H1 (cell line): ENCODE measurements at regions not wholly inside any gene's neighbourhood (a gene's known extent, or its start where the extent isn't known, plus 50 kb on each side); places are given as distances from the start of the nearest gene placed in this dataset.

Experiments
- CTCF ChIA-PET: fragments of 300-600 bp; sonication (Branson Sonifier 250); formaldehyde crosslinking; loops from one replicate; lab custom pipeline; 2021; ENCODE audit not compliant: partially characterized antibody; lab: Charles Lee
- POLR2A ChIA-PET: fragments of 300-600 bp; sonication (Branson Sonifier 250); formaldehyde crosslinking; loops from one replicate; lab custom pipeline; 2021; ENCODE audit warnings: inconsistent platforms; ENCODE audit not compliant: partially characterized antibody; lab: Charles Lee
- DNase-seq, 2 experiments: peaks; one replicate each; pipeline versions ENCODE4 v3.0.0 to v3.0.0-alpha.2; 2010 to 2022; ENCODE audit warnings: low spot score in 2 of 2, low read depth in 1 of 2, mixed read lengths in 1 of 2
- FAIRE-seq: peaks from 2 replicates; lab custom pipeline; 2011; peaks lifted over from hg19 to GRCh38; lab: Jason Lieb, UNC
- H2AFZ ChIP-seq: 2 replicates; pipeline ENCODE4 v1.8.1; 2012; ENCODE audit warnings: low read length, inconsistent platforms
- H2AK5ac ChIP-seq: 2 replicates; pipeline ENCODE4 v1.6.1; 2013; ENCODE audit warnings: low read depth, low read length
- H2BK120ac ChIP-seq: replicated peaks from 2 replicates; pipeline ENCODE3; 2013; ENCODE audit warnings: low read depth, low read length, inconsistent platforms
- H2BK12ac ChIP-seq: 2 replicates; pipeline ENCODE4 v1.6.1; 2013; ENCODE audit warnings: low read depth, low read length
- H2BK15ac ChIP-seq: 2 replicates; pipeline ENCODE4 v1.6.1; 2013; ENCODE audit warnings: low read length
- H2BK20ac ChIP-seq: 2 replicates; pipeline ENCODE4 v1.6.1; 2013; ENCODE audit warnings: low read length
- H2BK5ac ChIP-seq: 2 replicates; pipeline ENCODE4 v1.6.1; 2013; ENCODE audit warnings: low read depth, low read length
- H3K14ac ChIP-seq: 2 replicates; pipeline ENCODE4 v1.6.1; 2013; ENCODE audit warnings: inconsistent platforms; ENCODE audit not compliant: insufficient read length
- H3K18ac ChIP-seq: 2 replicates; pipeline ENCODE4 v1.6.1; 2013; ENCODE audit warnings: low read length; ENCODE audit errors: extremely low read depth
- H3K23ac ChIP-seq: 2 replicates; pipeline ENCODE4 v1.6.1; 2013; ENCODE audit warnings: inconsistent platforms; ENCODE audit not compliant: insufficient read length
- H3K23me2 ChIP-seq: 2 replicates; pipeline ENCODE4 v1.6.1; 2013; ENCODE audit warnings: low read depth, low read length
- H3K27ac ChIP-seq: 2 replicates; pipeline ENCODE4 v1.6.1; 2011; ENCODE audit warnings: low read depth, low read length, inconsistent platforms
- H3K27me3 ChIP-seq, 4 experiments: replicated peaks in 1 of 4; 1 replicate in 1 of 4; 2 replicates in 3 of 4; pipeline versions ENCODE4 v1.6.1 to v1.8.1; 2011 to 2013; ENCODE audit warnings: low read length in 3 of 4, mild to moderate bottlenecking in 3 of 4, inconsistent platforms in 2 of 4, mixed read lengths in 2 of 4, moderate library complexity in 1 of 4; ENCODE audit not compliant: control insufficient read depth in 3 of 4, insufficient read depth in 3 of 4; ENCODE audit errors: extremely low read depth in 1 of 4
- H3K36me3 ChIP-seq, 4 experiments: 2 replicates each; pipeline versions ENCODE4 v1.6.1 to v1.8.1; 2011 to 2013; ENCODE audit warnings: mild to moderate bottlenecking in 4 of 4, low read length in 3 of 4, moderate library complexity in 2 of 4, control low read depth in 1 of 4, inconsistent platforms in 1 of 4; ENCODE audit not compliant: insufficient read depth in 4 of 4, control insufficient read depth in 2 of 4
- H3K4ac ChIP-seq: replicated peaks from 2 replicates; pipeline ENCODE3; 2013; ENCODE audit warnings: low read length, low read depth, mixed read lengths, inconsistent platforms; ENCODE audit not compliant: insufficient read length
- H3K4me1 ChIP-seq, 4 experiments: replicated peaks in 1 of 4; 1 replicate in 1 of 4; 2 replicates in 3 of 4; pipeline versions ENCODE4 v1.6.1 to v1.8.1; 2011 to 2013; ENCODE audit warnings: low read length in 3 of 4, inconsistent platforms in 2 of 4, mixed read lengths in 1 of 4; ENCODE audit not compliant: insufficient read depth in 4 of 4, control insufficient read depth in 3 of 4
- H3K4me2 ChIP-seq, 2 experiments: 2 replicates each; pipeline versions ENCODE4 v1.6.1 to v1.8.1; 2011 to 2013; ENCODE audit warnings: low read depth in 2 of 2, low read length in 2 of 2, control low read depth in 1 of 2, inconsistent platforms in 1 of 2, mild to moderate bottlenecking in 1 of 2; ENCODE audit not compliant: insufficient read depth in 1 of 2
- H3K4me3 ChIP-seq, 4 experiments: fragments of 200-600, 300-600 bp in 1 of 4; sonication (generic), shearing (Covaris generic), sonication (Bioruptor Twin) in 1 of 4; 2 replicates each; pipeline versions ENCODE4 v1.5.1 to v1.8.1; 2011 to 2016; ENCODE audit warnings: low read length in 4 of 4, low read depth in 3 of 4, control low read depth in 2 of 4, inconsistent platforms in 2 of 4, mild to moderate bottlenecking in 2 of 4, mixed read lengths in 1 of 4, moderate library complexity in 1 of 4; ENCODE audit not compliant: insufficient read depth in 2 of 4; ENCODE audit errors: extremely low read depth in 1 of 4
- H3K56ac ChIP-seq: replicated peaks from 2 replicates; pipeline ENCODE3; 2013; ENCODE audit warnings: low read depth, mild to moderate bottlenecking, mixed read lengths, low read length, inconsistent platforms; ENCODE audit not compliant: insufficient read length
- H3K79me1 ChIP-seq: 2 replicates; pipeline ENCODE4 v1.6.1; 2013; ENCODE audit warnings: low read depth, low read length, control low read depth
- H3K79me2 ChIP-seq, 2 experiments: 2 replicates each; pipeline versions ENCODE4 v1.6.1 to v1.8.1; 2012 to 2013; ENCODE audit warnings: low read length in 2 of 2, mild to moderate bottlenecking in 2 of 2, inconsistent platforms in 1 of 2; ENCODE audit not compliant: insufficient read depth in 2 of 2, control insufficient read depth in 1 of 2
- H3K9ac ChIP-seq, 4 experiments: replicated peaks in 1 of 4; 1 replicate in 1 of 4; 2 replicates in 3 of 4; pipeline versions ENCODE4 v1.6.1 to v1.8.1; 2011 to 2013; ENCODE audit warnings: low read depth in 3 of 4, low read length in 3 of 4, control low read depth in 2 of 4, mild to moderate bottlenecking in 2 of 4, moderate library complexity in 2 of 4, inconsistent platforms in 1 of 4; ENCODE audit errors: extremely low read depth in 1 of 4
- H3K9me3 ChIP-seq, 2 experiments: 2 replicates each; pipeline versions ENCODE4 v1.6.1 to v1.8.1; 2012 to 2013; ENCODE audit warnings: mild to moderate bottlenecking in 2 of 2, moderate library complexity in 2 of 2, control low read depth in 1 of 2, inconsistent platforms in 1 of 2, low read depth in 1 of 2, low read length in 1 of 2, mixed read lengths in 1 of 2; ENCODE audit not compliant: insufficient read depth in 2 of 2
- H4K20me1 ChIP-seq, 2 experiments: replicated peaks in 1 of 2; 2 replicates each; pipeline versions ENCODE3 to v1.8.1; 2011 to 2013; ENCODE audit warnings: inconsistent platforms in 2 of 2, low read length in 2 of 2, mild to moderate bottlenecking in 1 of 2; ENCODE audit not compliant: insufficient read depth in 2 of 2, control insufficient read depth in 1 of 2
- H4K5ac ChIP-seq: 2 replicates; pipeline ENCODE4 v1.6.1; 2013; ENCODE audit warnings: low read length, low read depth, mixed read lengths, inconsistent platforms; ENCODE audit not compliant: insufficient read length
- H4K8ac ChIP-seq: 2 replicates; pipeline ENCODE4 v1.8.0; 2013; ENCODE audit warnings: mild to moderate bottlenecking, moderate library complexity, low read length, inconsistent platforms; ENCODE audit not compliant: insufficient read depth; ENCODE audit errors: extremely low read depth
- H4K91ac ChIP-seq: replicated peaks from 2 replicates; pipeline ENCODE3; 2013; ENCODE audit warnings: low read length, mixed read lengths, inconsistent platforms; ENCODE audit not compliant: insufficient read length
- CHD1 ChIP-seq: IDR thresholded peaks from 2 replicates; pipeline ENCODE4 v1.6.1; 2012; ENCODE audit warnings: low read depth, low read length, improper control_type of control experiment
- CHD2 ChIP-seq: IDR thresholded peaks from 2 replicates; pipeline ENCODE4 v1.6.1; 2012; ENCODE audit warnings: low read length, improper control_type of control experiment
- EZH2 ChIP-seq: fragments of 200-600 bp; sonication (generic); IDR thresholded peaks from 2 replicates; pipeline ENCODE4 v1.7.1; 2012; ENCODE audit warnings: low read depth, mild to moderate bottlenecking, moderate library complexity, low read length, inconsistent platforms; ENCODE audit not compliant: severe bottlenecking
- JUN ChIP-seq: IDR thresholded peaks from 2 replicates; pipeline ENCODE4 v1.6.1; 2011; ENCODE audit warnings: low read depth, mild to moderate bottlenecking, improper control_type of control experiment, low read length
- KDM4A ChIP-seq: IDR thresholded peaks from one replicate; pipeline ENCODE4 v1.7.1; 2012; ENCODE audit warnings: low read depth, mild to moderate bottlenecking, moderate library complexity, low read length, inconsistent platforms; ENCODE audit not compliant: severe bottlenecking
- KDM5A ChIP-seq: fragments of 200-600 bp; IDR thresholded peaks from 2 replicates; pipeline ENCODE4 v1.7.1; 2012; ENCODE audit warnings: mild to moderate bottlenecking, low read length, inconsistent platforms, mixed read lengths
- RBBP5 ChIP-seq: IDR thresholded peaks from 2 replicates; pipeline ENCODE4 v1.7.1; 2012; ENCODE audit warnings: low read depth, mild to moderate bottlenecking, inconsistent platforms, low read length, moderate library complexity, borderline replicate concordance
- RFX5 ChIP-seq: IDR thresholded peaks from 2 replicates; pipeline ENCODE4 v1.6.1; 2011; ENCODE audit warnings: low read depth, low read length, improper control_type of control experiment, borderline replicate concordance
- RXRA ChIP-seq: IDR thresholded peaks from 2 replicates; pipeline ENCODE4 v1.6.1; 2011; ENCODE audit warnings: low read depth, mild to moderate bottlenecking, low read length, moderate library complexity; ENCODE audit not compliant: insufficient read depth
- SAP30 ChIP-seq: fragments of 300-600 bp; sonication (generic); IDR thresholded peaks from 2 replicates; pipeline ENCODE4 v1.7.1; 2012; ENCODE audit warnings: low read length, moderate library complexity, mild to moderate bottlenecking, inconsistent platforms; ENCODE audit not compliant: insufficient read depth, insufficient replicate concordance
- SIX5 ChIP-seq: IDR thresholded peaks from 2 replicates; pipeline ENCODE4 v1.6.1; 2011; ENCODE audit warnings: mild to moderate bottlenecking, low read depth, low read length
- WGBS, 2 experiments: shearing (Covaris generic) in 1 of 2; methylation state at CpG; one replicate each; pipeline versions ENCODE4 v1.1.6 to v1.1.7; 2013 to 2015; ENCODE audit warnings: low lambda C conversion rate in 2 of 2, mixed read lengths in 2 of 2, inconsistent platforms in 1 of 2, low coverage in 1 of 2, missing lambda C conversion rate in 1 of 2; ENCODE audit not compliant: insufficient replicate concordance in 2 of 2, insufficient coverage in 1 of 2, insufficient read length in 1 of 2; ENCODE audit errors: extremely low coverage in 1 of 2, missing lambda C conversion rate in 1 of 2; 5-methylcytosine and 5-hydroxymethylcytosine counted together
- TF ChIP-seq, protein P1 (sequence below): IDR thresholded peaks from 2 replicates; pipeline ENCODE4 v1.6.1; 2012; ENCODE audit warnings: inconsistent platforms

DNA sequence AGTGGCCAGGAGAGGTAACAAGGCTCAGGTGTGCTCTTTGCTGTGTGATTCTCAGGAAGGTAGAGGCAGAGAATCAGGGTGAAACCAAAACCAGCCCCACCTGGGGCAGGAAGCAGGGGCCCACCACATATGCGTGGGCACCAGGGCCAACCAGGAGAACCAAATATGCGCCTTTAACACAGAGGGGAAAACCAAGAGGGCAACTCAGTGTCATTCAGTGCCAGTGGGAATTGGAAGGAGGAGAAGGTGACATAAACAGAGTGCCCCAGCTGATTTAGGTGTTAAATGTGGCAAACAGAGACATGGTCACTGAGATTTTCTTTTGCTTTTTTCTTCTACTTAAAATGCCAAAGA is 106.8 kb upstream of the MAMLD1 start:
- Histone ChIP-seq H3K79me2 (no peaks in the 10 kb centered on the region), H3K23me2 (no peaks in the 10 kb centered on the region), H2BK20ac (no peak overlapping the region), H3K9me3 (no peaks in the 10 kb centered on the region), H3K4me2 (no peak overlapping the region), H3K9ac (no peak overlapping the region), H2BK15ac (no peak overlapping the region), H4K91ac (no peak overlapping the region), H3K56ac (no peak overlapping the region), H2BK5ac (no peak overlapping the region), H4K20me1 (no peaks in the 10 kb centered on the region), H3K27me3 (no peaks in the 10 kb centered on the region), H4K5ac (no peak overlapping the region), H3K14ac (no peak overlapping the region), H4K8ac (no peak overlapping the region), H2AFZ (no peak overlapping the region), H3K23ac (no peak overlapping the region), H2BK120ac (no peak overlapping the region), H3K27ac (no peak overlapping the region), H3K4me1 (no peaks in the 10 kb centered on the region), H3K4ac (no peak overlapping the region), H2BK12ac (no peak overlapping the region), H3K18ac (no peak overlapping the region), H3K36me3 (no peaks in the 10 kb centered on the region), H3K79me1 (no peaks in the 10 kb centered on the region), H3K4me3 (no peak overlapping the region), H2AK5ac (no peak overlapping the region)
- WGBS, 2 experiments: no CpG with 5 or more reads among the region's 2 CpGs
- DNase-seq (no peak), FAIRE-seq (no peak)
- ChIA-PET CTCF (no interaction called here), POLR2A (no interaction called here)
- TF ChIP-seq SAP30 (no peak), EZH2 (no peak), RXRA (no peak), KDM4A (no peak), CHD2 (no peak), RFX5 (no peak), CHD1 (no peak), SIX5 (no peak), KDM5A (no peak), JUN (no peak), RBBP5 (no peak)
- TF ChIP-seq, protein P1, sequence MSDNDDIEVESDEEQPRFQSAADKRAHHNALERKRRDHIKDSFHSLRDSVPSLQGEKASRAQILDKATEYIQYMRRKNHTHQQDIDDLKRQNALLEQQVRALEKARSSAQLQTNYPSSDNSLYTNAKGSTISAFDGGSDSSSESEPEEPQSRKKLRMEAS: no peak
